ENCODE measurements at regions not wholly inside any gene's neighbourhood (a gene's known extent, or its start where the extent isn't known, plus 50 kb on each side); places are given as distances from the start of the nearest gene placed in this dataset.

- TF ChIP-seq CTCF (IDR thresholded peaks at IDR 0.05) (no peak), POLR2A (IDR thresholded peaks at IDR 0.05) (no peak), POLR2AphosphoS5 (IDR thresholded peaks at IDR 0.05) (no peak)
Observed at GRCh38 chr3:87564438-87564837, 288.1 kb upstream of the POU1F1 start.

All from gastroesophageal sphincter (tissue), 3 donors.